ENCODE measurements at regions not wholly inside any gene's neighbourhood (a gene's known extent, or its start where the extent isn't known, plus 50 kb on each side); places are given as distances from the start of the nearest gene placed in this dataset.
"Not testable (repeated sequence)": the region's sequence is repeated elsewhere in the genome, so short reads cannot be mapped to it uniquely, and the experiment has no call there.

GRCh38 chr14:55794655-55795595, 214.9 kb downstream of the KTN1 start:
- no peak overlapping the region for H3K27ac Mint-ChIP-seq (ENCODE audit: unreplicated experiment)
- H3K4me1 Mint-ChIP-seq (ENCODE audit: low read depth, unreplicated experiment), result peaks cover 8% of the 10 kb centered on the region
- H3K36me3 Mint-ChIP-seq (ENCODE audit: unreplicated experiment), result peaks cover 4% of the 10 kb centered on the region
- TF ChIP-seq CTCF (IDR thresholded peaks at IDR 0.05; ENCODE audit: partially characterized antibody, unreplicated experiment), result no peak
- no peak for DNase-seq
- H3K4me3 Mint-ChIP-seq (ENCODE audit: unreplicated experiment), result no peak overlapping the region
- peaks cover 5% of the 10 kb centered on the region for H3K9me3 Mint-ChIP-seq (ENCODE audit: unreplicated experiment)
- H3K27me3 Mint-ChIP-seq (ENCODE audit: unreplicated experiment), result no peaks in the 10 kb centered on the region

- H3K27me3 Mint-ChIP-seq (ENCODE audit: unreplicated experiment); DNase-seq; H3K9me3 Mint-ChIP-seq (ENCODE audit: unreplicated experiment); H3K4me1 Mint-ChIP-seq (ENCODE audit: low read depth, unreplicated experiment); H3K36me3 Mint-ChIP-seq (ENCODE audit: unreplicated experiment); H3K27ac Mint-ChIP-seq (ENCODE audit: unreplicated experiment); H3K4me3 Mint-ChIP-seq (ENCODE audit: unreplicated experiment): not testable (repeated sequence)
These were observed 216.5 kb downstream of the KTN1 start for GRCh38 chr14:55796513-55796912.

GRCh38 chr14:55798406-55798805, 218.4 kb downstream of the KTN1 start:
- Mint-ChIP-seq H3K4me3 (ENCODE audit: unreplicated experiment) (no peak overlapping the region), H3K27me3 (ENCODE audit: unreplicated experiment) (no peaks in the 10 kb centered on the region), H3K9me3 (ENCODE audit: unreplicated experiment) (peaks cover 5% of the 10 kb centered on the region), H3K4me1 (ENCODE audit: low read depth, unreplicated experiment) (peaks cover 8% of the 10 kb centered on the region), H3K27ac (ENCODE audit: unreplicated experiment) (no peak overlapping the region), H3K36me3 (ENCODE audit: unreplicated experiment) (peaks cover 7% of the 10 kb centered on the region)
- DNase-seq, result no peak
- no peak for TF ChIP-seq CTCF (IDR thresholded peaks at IDR 0.05; ENCODE audit: partially characterized antibody, unreplicated experiment)

- no peak overlapping the region for H3K27ac Mint-ChIP-seq (ENCODE audit: unreplicated experiment)
- no peak overlapping the region for H3K4me3 Mint-ChIP-seq (ENCODE audit: unreplicated experiment)
- H3K36me3 Mint-ChIP-seq (ENCODE audit: unreplicated experiment), result peaks cover 7% of the 10 kb centered on the region
- TF ChIP-seq CTCF (IDR thresholded peaks at IDR 0.05; ENCODE audit: partially characterized antibody, unreplicated experiment), result no peak
- H3K27me3 Mint-ChIP-seq (ENCODE audit: unreplicated experiment), result no peaks in the 10 kb centered on the region
- H3K4me1 Mint-ChIP-seq (ENCODE audit: low read depth, unreplicated experiment), result peaks cover 8% of the 10 kb centered on the region
- DNase-seq, result no peak
- peaks cover 7% of the 10 kb centered on the region for H3K9me3 Mint-ChIP-seq (ENCODE audit: unreplicated experiment)
These were observed 219.6 kb downstream of the KTN1 start for GRCh38 chr14:55799508-55800095.

- TF ChIP-seq CTCF (IDR thresholded peaks at IDR 0.05; ENCODE audit: partially characterized antibody, unreplicated experiment), result no peak
- no peak overlapping the region for H3K4me3 Mint-ChIP-seq (ENCODE audit: unreplicated experiment)
These were observed 220.3 kb downstream of the KTN1 start for GRCh38 chr14:55800156-55800785.

More at GRCh38 chr14:55800156-55800785, 220.3 kb downstream of the KTN1 start:
- Mint-ChIP-seq H3K27me3 (ENCODE audit: unreplicated experiment) (no peaks in the 10 kb centered on the region), H3K9me3 (ENCODE audit: unreplicated experiment) (peaks cover 7% of the 10 kb centered on the region), H3K4me1 (ENCODE audit: low read depth, unreplicated experiment) (peaks cover 8% of the 10 kb centered on the region), H3K27ac (ENCODE audit: unreplicated experiment) (no peak overlapping the region), H3K36me3 (ENCODE audit: unreplicated experiment) (peaks cover 7% of the 10 kb centered on the region)
- no peak for DNase-seq

Data from glutamatergic neuron (in vitro differentiated cells).